Neuronal stem cell (in vitro differentiated cells): ENCODE measurements at regions not wholly inside any gene's neighbourhood (a gene's known extent, or its start where the extent isn't known, plus 50 kb on each side); places are given as distances from the start of the nearest gene placed in this dataset.
"Not testable (repeated sequence)": the region's sequence is repeated elsewhere in the genome, so short reads cannot be mapped to it uniquely, and the experiment has no call there.

ENCODE experiments used
- DNase-seq: peaks from one replicate; pipeline ENCODE4 v3.0.0-alpha.2; 2013; ENCODE audit warnings: low spot score
- H2AFZ ChIP-seq: one replicate; pipeline ENCODE4 v1.6.1; 2013; ENCODE audit warnings: mild to moderate bottlenecking, low read length, inconsistent platforms
- H2AK5ac ChIP-seq: 2 replicates; pipeline ENCODE4 v1.6.1; 2013; ENCODE audit warnings: low read depth, mild to moderate bottlenecking, inconsistent platforms, low read length, moderate library complexity, mixed read lengths
- H2BK120ac ChIP-seq: 2 replicates; pipeline ENCODE4 v1.6.1; 2013; ENCODE audit warnings: low read depth, mild to moderate bottlenecking, inconsistent platforms, low read length, moderate library complexity, mixed read lengths
- H2BK12ac ChIP-seq: one replicate; pipeline ENCODE4 v1.6.1; 2013; ENCODE audit warnings: low read length, inconsistent platforms
- H2BK15ac ChIP-seq: 2 replicates; pipeline ENCODE4 v1.6.1; 2013; ENCODE audit warnings: mild to moderate bottlenecking, low read length, inconsistent platforms, mixed read lengths
- H2BK5ac ChIP-seq: one replicate; pipeline ENCODE4 v1.6.1; 2013; ENCODE audit warnings: inconsistent platforms, mild to moderate bottlenecking, low read length, moderate library complexity
- H3K14ac ChIP-seq: one replicate; pipeline ENCODE4 v1.6.1; 2013; ENCODE audit warnings: low read length, inconsistent platforms
- H3K18ac ChIP-seq: 2 replicates; pipeline ENCODE4 v1.6.1; 2013; ENCODE audit warnings: low read length, inconsistent platforms
- H3K23ac ChIP-seq: 2 replicates; pipeline ENCODE4 v1.6.1; 2013; ENCODE audit warnings: low read depth, mild to moderate bottlenecking, mixed read lengths, low read length, inconsistent platforms; ENCODE audit not compliant: poor library complexity
- H3K27ac ChIP-seq: replicated peaks from 3 replicates; pipeline ENCODE4 v1.5.1; 2013; ENCODE audit warnings: low read length, inconsistent platforms
- H3K27me3 ChIP-seq, 3 experiments: 2 replicates each; pipeline ENCODE4 v1.6.1; 2013; ENCODE audit warnings: low read length in 3 of 3, mild to moderate bottlenecking in 2 of 3, inconsistent platforms in 1 of 3, low read depth in 1 of 3, mixed read lengths in 1 of 3, moderate library complexity in 1 of 3; ENCODE audit not compliant: control insufficient read depth in 3 of 3, insufficient read depth in 3 of 3
- H3K36me3 ChIP-seq, 2 donors: replicated peaks in 1 of 2; 2 replicates each; pipeline ENCODE4 v1.6.1; 2013; ENCODE audit warnings: low read length in 2 of 2; ENCODE audit not compliant: control insufficient read depth in 2 of 2, insufficient read depth in 2 of 2
- H3K4ac ChIP-seq: 2 replicates; pipeline ENCODE4 v1.6.1; 2013; ENCODE audit warnings: inconsistent platforms, mild to moderate bottlenecking, low read length, moderate library complexity
- H3K4me1 ChIP-seq, 2 donors: 1 replicate in 1 of 2; 2 replicates in 1 of 2; pipeline ENCODE4 v1.6.1; 2013; ENCODE audit warnings: low read length in 2 of 2, low read depth in 1 of 2; ENCODE audit not compliant: control insufficient read depth in 2 of 2, insufficient read depth in 1 of 2
- H3K4me2 ChIP-seq: one replicate; pipeline ENCODE4 v1.6.1; 2013; ENCODE audit warnings: mild to moderate bottlenecking, low read length, inconsistent platforms; ENCODE audit not compliant: insufficient read depth, poor library complexity, severe bottlenecking
- H3K4me3 ChIP-seq, 2 donors: 2 replicates each; pipeline ENCODE4 v1.5.1; 2013; ENCODE audit warnings: low read length in 2 of 2, mild to moderate bottlenecking in 2 of 2, inconsistent platforms in 1 of 2, moderate library complexity in 1 of 2
- H3K79me1 ChIP-seq: one replicate; pipeline ENCODE4 v1.6.1; 2013; ENCODE audit warnings: low read depth, mild to moderate bottlenecking, inconsistent platforms, low read length, moderate library complexity
- H3K9ac ChIP-seq: one replicate; pipeline ENCODE4 v1.6.1; 2013; ENCODE audit warnings: mild to moderate bottlenecking, low read depth, low read length, inconsistent platforms; ENCODE audit not compliant: poor library complexity
- H3K9me3 ChIP-seq, 2 donors: replicated peaks in 1 of 2; 2 replicates each; pipeline versions ENCODE3 to v1.6.1; 2013; ENCODE audit warnings: low read length in 2 of 2, mild to moderate bottlenecking in 2 of 2, inconsistent platforms in 1 of 2, low read depth in 1 of 2, mixed read lengths in 1 of 2, moderate library complexity in 1 of 2; ENCODE audit not compliant: control insufficient read depth in 2 of 2, insufficient read depth in 1 of 2
- H4K8ac ChIP-seq: one replicate; pipeline ENCODE4 v1.6.1; 2013; ENCODE audit warnings: low read depth, mild to moderate bottlenecking, inconsistent platforms, low read length, moderate library complexity
- H4K91ac ChIP-seq: one replicate; pipeline ENCODE4 v1.6.1; 2013; ENCODE audit warnings: low read length, low read depth, mild to moderate bottlenecking, inconsistent platforms; ENCODE audit not compliant: poor library complexity
- WGBS, 2 donors: extraction: QIAGEN DNeasy Blood & Tissue Kit; methylation state at CpG; one replicate each; pipeline ENCODE4 v1.1.7; 2013; ENCODE audit warnings: missing lambda C conversion rate in 2 of 2, mixed read lengths in 1 of 2; ENCODE audit not compliant: insufficient read length in 2 of 2, insufficient replicate concordance in 1 of 2; ENCODE audit errors: extremely low coverage in 2 of 2; 5-methylcytosine and 5-hydroxymethylcytosine counted together

- Histone ChIP-seq H2AK5ac (no peak overlapping the region), H3K79me1 (no peaks in the 10 kb centered on the region), H3K9ac (no peak overlapping the region), H3K9me3 (peaks cover 0 to 8% of the 10 kb centered on the region in 2 donors), H3K36me3 (no peaks in the 10 kb centered on the region), H3K4me1 (no peaks in the 10 kb centered on the region), H3K23ac (no peak overlapping the region), H4K91ac (no peak overlapping the region), H3K18ac (no peak overlapping the region), H3K27ac (no peak overlapping the region), H2BK5ac (no peak overlapping the region), H3K14ac (no peak overlapping the region), H3K4me2 (no peak overlapping the region), H3K27me3 (no peaks in the 10 kb centered on the region), H2AFZ (no peak overlapping the region), H3K4ac (no peak overlapping the region), H4K8ac (no peak overlapping the region), H2BK15ac (no peak overlapping the region), H3K4me3 (no peak overlapping the region), H2BK120ac (no peak overlapping the region), H2BK12ac (no peak overlapping the region)
- no CpG with 5 or more reads among the region's 5 CpGs for WGBS, 2 donors
- no peak for DNase-seq
Observed at GRCh38 chr14:106419376-106419965, 893.1 kb downstream of the TMEM121 start.

GRCh38 chr14:106421431-106422033 lies 895.1 kb downstream of the TMEM121 start:
- not testable (repeated sequence) for H3K9me3 ChIP-seq, H2BK120ac ChIP-seq, H3K27ac ChIP-seq, H3K27me3 ChIP-seq, H3K9ac ChIP-seq, H3K4me1 ChIP-seq, H2AK5ac ChIP-seq, H3K4me2 ChIP-seq, H4K91ac ChIP-seq, H2AFZ ChIP-seq, H3K4ac ChIP-seq, H3K14ac ChIP-seq, H4K8ac ChIP-seq, H3K4me3 ChIP-seq, H2BK5ac ChIP-seq, H2BK15ac ChIP-seq, H2BK12ac ChIP-seq, DNase-seq, H3K36me3 ChIP-seq, H3K23ac ChIP-seq, H3K79me1 ChIP-seq, H3K18ac ChIP-seq
- WGBS, 2 donors, result no CpG with 5 or more reads among the region's 20 CpGs

- H2BK15ac ChIP-seq, result no peak overlapping the region
- no peak overlapping the region for H2BK120ac ChIP-seq
- H3K4me3 ChIP-seq, result no peak overlapping the region
- H3K4ac ChIP-seq, result no peak overlapping the region
- no peak overlapping the region for H3K4me2 ChIP-seq
- H3K23ac ChIP-seq, result no peak overlapping the region
- no peak overlapping the region for H3K27ac ChIP-seq
- H2BK5ac ChIP-seq, result no peak overlapping the region
- H3K9me3 ChIP-seq, result peaks cover 0 to 8% of the 10 kb centered on the region in 2 donors
- no peak overlapping the region for H4K91ac ChIP-seq
- H2AFZ ChIP-seq, result no peak overlapping the region
- H3K27me3 ChIP-seq, result no peaks in the 10 kb centered on the region
- no peak overlapping the region for H3K18ac ChIP-seq
- no CpG with 5 or more reads among the region's 5 CpGs for WGBS, 2 donors
- H3K4me1 ChIP-seq, result no peaks in the 10 kb centered on the region
- H3K36me3 ChIP-seq, result no peaks in the 10 kb centered on the region
- no peak for DNase-seq
- H3K9ac ChIP-seq, result no peak overlapping the region
- H2BK12ac ChIP-seq, result no peak overlapping the region
- H4K8ac ChIP-seq, result no peak overlapping the region
- no peak overlapping the region for H2AK5ac ChIP-seq
- H3K79me1 ChIP-seq, result no peaks in the 10 kb centered on the region
- no peak overlapping the region for H3K14ac ChIP-seq
Observed at GRCh38 chr14:106422066-106422465, 895.7 kb downstream of the TMEM121 start.

- H3K23ac ChIP-seq, H2AK5ac ChIP-seq, H3K9ac ChIP-seq, H2BK12ac ChIP-seq, H2BK15ac ChIP-seq, H3K79me1 ChIP-seq, H3K18ac ChIP-seq, H3K36me3 ChIP-seq, H4K91ac ChIP-seq, H3K27me3 ChIP-seq, H4K8ac ChIP-seq, H3K4me3 ChIP-seq, H3K9me3 ChIP-seq, H2BK5ac ChIP-seq, H2BK120ac ChIP-seq, H3K4me2 ChIP-seq, H2AFZ ChIP-seq, H3K4ac ChIP-seq, H3K14ac ChIP-seq, DNase-seq, H3K27ac ChIP-seq, H3K4me1 ChIP-seq: not testable (repeated sequence)
- WGBS, 2 donors, result no CpG with 5 or more reads among the region's 7 CpGs
Observed at GRCh38 chr14:106425150-106425549, 898.8 kb downstream of the TMEM121 start.
